WI38 (cell line): ENCODE measurements at regions not wholly inside any gene's neighbourhood (a gene's known extent, or its start where the extent isn't known, plus 50 kb on each side); places are given as distances from the start of the nearest gene placed in this dataset.

Experiments used
- H3K4me3 ChIP-seq: 2 replicates; pipeline ENCODE4 v1.5.1; 2011; ENCODE audit warnings: low read depth, mild to moderate bottlenecking, control low read depth, low read length
- CTCF ChIP-seq: IDR thresholded peaks from 2 replicates; pipeline ENCODE4 v1.5.1; 2012; ENCODE audit warnings: low read depth, mild to moderate bottlenecking, control low read depth, low read length

- H3K4me3 ChIP-seq = no peak overlapping the region
- no peak for TF ChIP-seq CTCF
These were observed 71.0 kb upstream of the CRY1 start for GRCh38 chr12:107164392-107164791.

GRCh38 chr12:107165581-107165980 lies 72.2 kb upstream of the CRY1 start:
- TF ChIP-seq CTCF = no peak
- H3K4me3 ChIP-seq = no peak overlapping the region

GRCh38 chr12:107167756-107168155 lies 74.4 kb upstream of the CRY1 start:
- no peak overlapping the region for H3K4me3 ChIP-seq
- TF ChIP-seq CTCF = no peak

- H3K4me3 ChIP-seq = no peak overlapping the region
These were observed 75.9 kb upstream of the CRY1 start for GRCh38 chr12:107169200-107169599.

GRCh38 chr12:107178776-107179175 lies 85.4 kb upstream of the CRY1 start:
- TF ChIP-seq CTCF = no peak
- H3K4me3 ChIP-seq = no peak overlapping the region

More at GRCh38 chr12:107169200-107169599, 75.9 kb upstream of the CRY1 start:
- no peak for TF ChIP-seq CTCF

GRCh38 chr12:107179871-107180270 lies 86.5 kb upstream of the CRY1 start:
- no peak for TF ChIP-seq CTCF
- no peak overlapping the region for H3K4me3 ChIP-seq

GRCh38 chr12:107180272-107180671 lies 86.9 kb upstream of the CRY1 start:
- H3K4me3 ChIP-seq = no peak overlapping the region
- no peak for TF ChIP-seq CTCF
